GM12872 (cell line): ENCODE measurements at regions not wholly inside any gene's neighbourhood (a gene's known extent, or its start where the extent isn't known, plus 50 kb on each side); places are given as distances from the start of the nearest gene placed in this dataset.

Experiments
- TF ChIP-seq, protein P1 (sequence below): IDR thresholded peaks from 3 replicates; pipeline ENCODE4 v1.5.1; 2011; ENCODE audit warnings: low read depth, mild to moderate bottlenecking, low read length, moderate library complexity; ENCODE audit not compliant: insufficient read depth

GRCh38 chr9:19994296-19994695 is 205.5 kb upstream of the SLC24A2 start:
- TF ChIP-seq, protein P1, sequence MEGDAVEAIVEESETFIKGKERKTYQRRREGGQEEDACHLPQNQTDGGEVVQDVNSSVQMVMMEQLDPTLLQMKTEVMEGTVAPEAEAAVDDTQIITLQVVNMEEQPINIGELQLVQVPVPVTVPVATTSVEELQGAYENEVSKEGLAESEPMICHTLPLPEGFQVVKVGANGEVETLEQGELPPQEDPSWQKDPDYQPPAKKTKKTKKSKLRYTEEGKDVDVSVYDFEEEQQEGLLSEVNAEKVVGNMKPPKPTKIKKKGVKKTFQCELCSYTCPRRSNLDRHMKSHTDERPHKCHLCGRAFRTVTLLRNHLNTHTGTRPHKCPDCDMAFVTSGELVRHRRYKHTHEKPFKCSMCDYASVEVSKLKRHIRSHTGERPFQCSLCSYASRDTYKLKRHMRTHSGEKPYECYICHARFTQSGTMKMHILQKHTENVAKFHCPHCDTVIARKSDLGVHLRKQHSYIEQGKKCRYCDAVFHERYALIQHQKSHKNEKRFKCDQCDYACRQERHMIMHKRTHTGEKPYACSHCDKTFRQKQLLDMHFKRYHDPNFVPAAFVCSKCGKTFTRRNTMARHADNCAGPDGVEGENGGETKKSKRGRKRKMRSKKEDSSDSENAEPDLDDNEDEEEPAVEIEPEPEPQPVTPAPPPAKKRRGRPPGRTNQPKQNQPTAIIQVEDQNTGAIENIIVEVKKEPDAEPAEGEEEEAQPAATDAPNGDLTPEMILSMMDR: no peak

GRCh38 chr9:19992556-19992955 is 203.7 kb upstream of the SLC24A2 start:
- TF ChIP-seq, protein P1: no peak

GRCh38 chr9:19989213-19989612 is 200.4 kb upstream of the SLC24A2 start:
- TF ChIP-seq, protein P1: no peak

DNA sequence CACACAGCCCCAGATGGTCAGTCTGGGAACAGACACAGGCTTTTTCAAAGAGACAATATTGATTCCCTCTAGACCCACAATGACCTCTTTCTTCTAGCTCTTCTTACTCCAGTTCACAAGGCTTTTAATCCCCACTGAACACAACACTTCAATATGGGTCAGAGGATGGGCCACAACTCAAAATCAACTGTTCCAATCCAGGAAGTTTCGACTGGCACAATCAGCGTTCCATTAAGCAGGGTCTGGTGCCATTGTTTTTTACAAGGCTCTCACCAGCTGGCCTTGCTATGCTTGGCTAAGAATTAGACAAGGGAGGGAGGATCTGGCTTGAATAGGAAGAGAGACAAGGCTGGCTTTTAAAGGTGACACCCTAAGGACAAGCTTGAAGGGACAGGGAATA is 199.4 kb upstream of the SLC24A2 start:
- TF ChIP-seq, protein P1: no peak

DNA sequence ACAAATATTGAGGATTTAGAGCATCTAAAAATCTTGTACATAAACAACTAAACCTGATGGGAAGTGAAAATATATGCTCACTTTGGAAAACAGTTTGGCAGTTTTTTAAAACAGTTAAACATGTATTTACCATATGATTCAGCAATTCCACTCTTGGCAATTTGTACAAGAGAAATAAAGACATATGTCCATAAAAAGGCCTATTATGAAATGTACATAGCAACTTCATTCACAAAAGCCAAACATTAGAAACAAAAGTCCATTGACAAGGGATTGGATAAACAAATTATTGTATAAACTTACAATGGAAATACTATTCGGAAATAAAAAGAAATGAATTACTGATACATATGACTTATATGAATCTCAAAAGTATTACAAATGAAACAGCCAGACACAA is 196.2 kb upstream of the SLC24A2 start:
- TF ChIP-seq, protein P1: no peak

DNA sequence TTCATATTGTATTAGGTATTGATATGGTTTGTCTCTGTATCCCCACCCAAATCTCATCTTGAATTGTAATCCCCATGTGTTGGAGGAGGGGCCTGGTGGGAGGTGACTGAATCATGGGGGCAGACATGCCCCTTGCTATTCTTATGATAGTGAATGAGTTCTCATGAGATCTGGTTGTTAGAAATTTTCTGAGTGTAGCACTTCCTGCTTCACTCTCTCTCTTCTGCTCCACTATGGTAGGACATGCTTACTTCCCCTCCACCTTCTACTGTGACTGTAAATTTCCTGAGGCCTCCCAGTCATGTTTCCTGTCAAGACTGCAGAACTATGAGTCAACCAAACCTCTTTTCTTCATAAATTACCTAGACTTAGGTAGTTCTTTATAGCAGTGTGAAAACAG is 187.4 kb upstream of the SLC24A2 start:
- TF ChIP-seq, protein P1: no peak

DNA sequence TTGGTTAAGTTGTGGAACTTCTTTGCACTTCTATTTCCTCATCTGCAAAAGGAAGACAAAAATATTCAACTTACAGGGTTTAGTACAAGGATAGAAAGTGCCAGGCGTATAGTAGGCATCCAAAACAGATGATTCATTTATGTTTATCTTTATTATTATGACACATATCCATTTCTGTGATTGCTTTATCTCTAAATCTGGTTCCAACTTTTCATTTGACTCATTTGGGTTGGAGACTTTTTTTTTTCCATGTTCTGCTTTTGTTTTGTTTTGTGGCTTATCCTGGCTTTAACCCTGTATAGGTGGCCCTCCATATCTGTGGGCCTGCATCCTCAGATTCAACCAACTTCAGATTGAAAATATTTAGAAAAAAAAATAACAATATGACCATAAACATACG is 186.7 kb upstream of the SLC24A2 start:
- TF ChIP-seq, protein P1: no peak

- TF ChIP-seq, protein P1: no peak
Observed at GRCh38 chr9:19969721-19970120, 180.9 kb upstream of the SLC24A2 start.
